DND-41 (cell line): ENCODE measurements at regions not wholly inside any gene's neighbourhood (a gene's known extent, or its start where the extent isn't known, plus 50 kb on each side); places are given as distances from the start of the nearest gene placed in this dataset.
"Not testable (repeated sequence)": the region's sequence is repeated elsewhere in the genome, so short reads cannot be mapped to it uniquely, and the experiment has no call there.

Experiments used
- EZH2 ChIP-seq: IDR thresholded peaks from 3 replicates; pipeline ENCODE4 v1.6.1; 2012; ENCODE audit warnings: borderline replicate concordance, low read depth, mild to moderate bottlenecking, moderate library complexity, low read length, inconsistent platforms; ENCODE audit not compliant: severe bottlenecking
- TF ChIP-seq, protein P1 (sequence below): IDR thresholded peaks from 2 replicates; pipeline ENCODE4 v1.5.1; 2012; ENCODE audit warnings: borderline replicate concordance, low read length, moderate library complexity, mild to moderate bottlenecking; ENCODE audit not compliant: poor library complexity, severe bottlenecking; ENCODE audit errors: extremely low read depth

DNA sequence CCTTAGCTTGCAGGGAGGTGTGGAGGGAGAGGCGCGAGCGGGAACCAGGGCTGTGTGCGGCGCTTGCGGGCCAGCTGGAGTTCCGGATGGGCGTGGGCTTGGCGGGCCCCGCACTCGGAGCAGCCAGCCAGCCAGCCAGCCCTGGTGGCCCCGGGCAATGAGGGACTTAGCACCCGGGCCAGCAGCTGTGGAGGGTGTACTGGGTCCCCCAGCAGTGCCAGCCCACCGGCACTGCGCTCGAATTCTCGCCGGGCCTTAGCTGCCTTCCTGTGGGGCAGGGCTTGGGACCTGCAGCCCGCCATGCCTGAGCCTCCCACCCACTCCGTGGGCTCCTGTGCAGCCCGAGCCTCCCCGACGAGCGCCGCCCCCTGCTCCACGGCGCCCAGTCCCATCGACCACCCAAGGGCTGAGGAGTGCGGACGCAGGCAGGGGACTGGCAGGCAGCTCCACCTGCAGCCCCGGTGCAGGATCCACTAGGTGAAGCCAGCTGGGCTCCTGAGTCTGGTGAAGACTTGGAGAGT is 462.2 kb downstream of the ACTL7B start:
- TF ChIP-seq, protein P1, sequence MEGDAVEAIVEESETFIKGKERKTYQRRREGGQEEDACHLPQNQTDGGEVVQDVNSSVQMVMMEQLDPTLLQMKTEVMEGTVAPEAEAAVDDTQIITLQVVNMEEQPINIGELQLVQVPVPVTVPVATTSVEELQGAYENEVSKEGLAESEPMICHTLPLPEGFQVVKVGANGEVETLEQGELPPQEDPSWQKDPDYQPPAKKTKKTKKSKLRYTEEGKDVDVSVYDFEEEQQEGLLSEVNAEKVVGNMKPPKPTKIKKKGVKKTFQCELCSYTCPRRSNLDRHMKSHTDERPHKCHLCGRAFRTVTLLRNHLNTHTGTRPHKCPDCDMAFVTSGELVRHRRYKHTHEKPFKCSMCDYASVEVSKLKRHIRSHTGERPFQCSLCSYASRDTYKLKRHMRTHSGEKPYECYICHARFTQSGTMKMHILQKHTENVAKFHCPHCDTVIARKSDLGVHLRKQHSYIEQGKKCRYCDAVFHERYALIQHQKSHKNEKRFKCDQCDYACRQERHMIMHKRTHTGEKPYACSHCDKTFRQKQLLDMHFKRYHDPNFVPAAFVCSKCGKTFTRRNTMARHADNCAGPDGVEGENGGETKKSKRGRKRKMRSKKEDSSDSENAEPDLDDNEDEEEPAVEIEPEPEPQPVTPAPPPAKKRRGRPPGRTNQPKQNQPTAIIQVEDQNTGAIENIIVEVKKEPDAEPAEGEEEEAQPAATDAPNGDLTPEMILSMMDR = not testable (repeated sequence)
- TF ChIP-seq EZH2 = not testable (repeated sequence)
